ENCODE measurements at regions not wholly inside any gene's neighbourhood (a gene's known extent, or its start where the extent isn't known, plus 50 kb on each side); places are given as distances from the start of the nearest gene placed in this dataset.
"Not testable (repeated sequence)": the region's sequence is repeated elsewhere in the genome, so short reads cannot be mapped to it uniquely, and the experiment has no call there.

DNA sequence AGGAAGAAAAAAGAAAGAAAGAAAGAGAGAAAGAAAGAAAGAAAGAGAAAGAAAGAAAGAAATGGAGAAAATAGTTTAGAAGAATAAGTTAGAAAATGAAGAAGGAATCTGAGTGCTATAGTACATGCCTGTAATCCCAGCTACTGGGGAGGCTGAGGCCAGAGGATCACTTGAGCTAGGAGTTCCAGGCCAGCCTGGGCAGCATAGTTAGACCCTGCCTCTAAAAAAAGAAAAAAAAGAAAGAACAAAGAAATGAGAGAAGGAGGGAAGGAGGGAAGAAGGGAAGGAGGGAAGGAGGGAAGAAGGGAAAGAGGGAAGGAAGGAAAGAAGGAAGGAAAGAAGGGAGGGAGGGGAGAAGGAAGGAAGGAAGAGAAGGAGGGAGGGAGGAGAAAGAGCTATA is 1339.8 kb downstream of the OLFM4 start:
- intact Hi-C loops (cut with DNase I), result no loop called here
- no peak for DNase-seq (ENCODE audit: low spot score)

DNA sequence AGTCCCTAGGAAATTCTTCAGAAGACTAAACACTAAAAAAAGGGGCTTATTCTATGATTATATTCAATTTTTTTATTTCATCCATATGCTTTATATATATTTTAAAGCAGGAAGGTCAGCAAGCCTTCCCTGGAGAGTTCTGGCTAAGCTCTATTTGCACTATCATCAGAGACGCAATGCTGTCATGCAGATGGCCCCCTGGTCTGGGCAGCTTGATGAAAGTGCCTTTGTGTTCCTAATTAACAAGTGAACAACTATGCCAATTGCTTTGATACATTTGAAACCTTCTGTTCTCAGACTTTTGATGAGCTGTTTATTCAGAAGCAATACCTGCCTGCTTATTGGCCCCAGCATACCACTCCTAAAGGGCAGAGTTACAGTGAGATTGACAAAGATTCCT is 1344.6 kb downstream of the OLFM4 start:
- DNase-seq (ENCODE audit: low spot score), result no peak
- intact Hi-C loops (cut with DNase I), result no loop called here

DNA sequence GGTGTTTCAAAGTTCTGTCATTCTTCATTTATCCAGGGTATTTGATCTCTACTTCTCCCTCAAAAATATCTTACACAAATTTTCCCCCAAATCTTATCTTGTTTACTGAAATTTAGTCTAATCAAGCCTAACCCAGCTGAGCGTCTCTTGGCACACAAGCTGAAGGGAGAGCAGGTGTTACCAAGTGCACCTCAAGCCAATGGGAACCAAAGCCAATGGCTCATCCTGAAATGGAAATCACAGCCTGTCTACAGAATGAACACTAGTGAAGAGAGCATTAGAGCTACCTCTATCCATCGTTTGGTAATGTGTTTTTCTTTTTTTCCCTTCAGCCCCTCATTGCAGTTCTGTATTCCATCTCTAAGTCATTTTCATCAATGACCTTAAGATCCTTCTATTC is 1350.8 kb downstream of the OLFM4 start:
- no peak for DNase-seq (ENCODE audit: low spot score)
- intact Hi-C loops (cut with DNase I), result no loop called here

DNA sequence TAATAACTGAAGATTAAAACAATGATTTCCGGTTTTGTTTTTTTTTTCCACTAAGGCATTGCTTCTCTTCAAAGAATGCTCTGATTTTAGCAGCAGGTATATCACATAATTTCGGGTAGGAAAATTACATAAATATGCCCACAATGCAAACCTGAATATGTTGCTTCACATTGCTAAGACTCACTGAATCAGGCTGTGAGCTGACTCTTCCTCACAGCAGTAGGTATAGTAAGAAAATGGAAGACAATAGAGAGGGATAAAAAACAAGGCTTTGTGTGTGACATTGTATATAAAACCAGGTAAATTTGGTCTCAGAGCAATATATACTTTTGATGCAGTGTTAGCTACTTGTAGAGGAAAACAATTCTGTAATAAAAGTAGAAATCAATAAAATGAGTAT is 1355.0 kb downstream of the OLFM4 start:
- no peak for DNase-seq (ENCODE audit: low spot score)
- intact Hi-C loops (cut with DNase I), result no loop called here

DNA sequence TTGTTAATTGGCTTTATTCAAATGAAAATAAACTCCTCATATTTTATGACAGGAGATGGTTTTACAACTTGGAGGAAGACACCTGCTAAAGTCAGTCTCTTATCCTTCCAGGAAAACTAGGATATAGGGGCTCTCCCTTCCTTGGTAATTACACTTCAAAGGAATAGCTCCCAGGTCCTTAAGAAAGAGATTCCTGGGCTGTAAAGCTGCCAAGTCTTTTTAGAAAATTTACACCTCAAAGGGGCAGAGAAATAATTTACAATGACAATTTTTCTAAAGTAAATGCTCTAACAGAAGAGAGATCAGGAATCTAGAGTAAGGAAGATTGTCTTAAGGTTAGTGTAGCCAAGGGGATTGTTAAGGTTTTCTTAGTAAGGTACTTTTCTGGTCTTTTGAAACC is 1359.0 kb downstream of the OLFM4 start:
- intact Hi-C loops (cut with DNase I), result no loop called here
- no peak for DNase-seq (ENCODE audit: low spot score)

DNA sequence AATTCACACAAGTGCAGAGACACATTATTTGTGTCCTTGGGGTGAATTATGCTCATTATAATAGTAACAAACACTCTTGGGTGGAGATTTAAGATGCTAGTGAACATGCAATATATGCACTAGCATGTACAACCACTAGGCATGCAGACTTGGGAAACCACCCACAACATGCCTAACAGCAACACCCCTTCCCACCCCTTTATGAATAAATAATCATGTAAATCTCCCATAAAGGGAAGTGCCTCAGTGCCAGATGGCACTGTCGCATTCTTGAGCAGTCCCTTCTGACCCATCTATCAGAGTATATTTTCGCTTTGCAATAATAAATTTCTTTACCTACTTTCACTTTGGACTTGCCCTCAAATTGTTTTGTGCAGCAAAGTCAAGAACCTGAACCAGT is 1362.2 kb downstream of the OLFM4 start:
- intact Hi-C loops (cut with DNase I), result no loop called here
- no peak for DNase-seq (ENCODE audit: low spot score)

DNA sequence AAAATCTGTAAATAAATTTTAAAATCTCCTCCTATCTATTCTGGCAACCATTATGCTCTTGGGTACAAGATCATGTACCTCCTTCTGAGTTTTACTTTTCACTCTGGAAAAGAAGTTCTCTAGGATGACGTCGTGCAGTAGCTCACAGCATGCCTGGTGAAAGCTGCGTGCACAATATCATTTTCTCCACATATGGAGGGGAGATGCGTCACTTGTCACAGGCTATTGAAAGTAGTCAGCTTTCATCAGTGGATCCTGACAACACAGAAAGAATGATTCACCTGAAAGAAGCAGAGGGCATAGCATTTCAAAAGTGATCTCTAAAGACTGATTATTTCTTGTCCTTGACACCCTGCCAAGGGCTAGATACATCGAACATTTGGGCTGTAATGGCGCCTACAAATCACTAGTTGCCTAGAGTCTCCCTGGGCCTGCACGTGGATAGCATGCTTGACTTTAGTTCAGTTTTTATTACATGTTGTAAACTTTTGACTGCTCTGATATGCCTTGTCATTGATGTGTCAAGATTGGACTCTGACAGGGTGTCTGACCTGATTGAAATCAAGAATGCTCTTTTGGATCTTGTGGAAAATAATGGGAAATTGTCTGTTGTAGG is 1365.6 kb downstream of the OLFM4 start:
- intact Hi-C loops (cut with DNase I), result no loop called here
- DNase-seq (ENCODE audit: low spot score), result no peak

DNA sequence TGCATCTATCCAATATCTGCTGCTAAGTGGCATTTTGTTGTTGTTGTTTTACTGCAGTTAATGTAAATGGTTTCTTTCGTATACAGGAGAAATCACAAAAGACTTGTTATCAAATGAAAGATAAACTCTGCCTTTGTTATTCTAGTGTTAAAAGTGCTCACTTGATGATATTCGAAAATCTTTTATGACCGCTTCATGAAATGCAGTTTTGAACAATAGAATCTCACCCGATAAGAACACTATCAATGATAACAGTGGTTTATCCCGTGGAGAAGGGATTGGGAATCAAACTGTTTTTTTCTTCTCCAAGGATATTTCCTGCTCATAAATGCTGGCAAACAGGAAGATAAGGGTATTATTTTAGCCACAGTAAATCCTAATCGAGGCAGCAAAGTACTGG is 1366.3 kb downstream of the OLFM4 start:
- intact Hi-C loops (cut with DNase I), result loop anchor here in 1 of 2 donors (5.0 kb wide), 1 partner anchor 107 kb away; no protein-coding TSS in a partner anchor
- no peak for DNase-seq (ENCODE audit: low spot score)

DNA sequence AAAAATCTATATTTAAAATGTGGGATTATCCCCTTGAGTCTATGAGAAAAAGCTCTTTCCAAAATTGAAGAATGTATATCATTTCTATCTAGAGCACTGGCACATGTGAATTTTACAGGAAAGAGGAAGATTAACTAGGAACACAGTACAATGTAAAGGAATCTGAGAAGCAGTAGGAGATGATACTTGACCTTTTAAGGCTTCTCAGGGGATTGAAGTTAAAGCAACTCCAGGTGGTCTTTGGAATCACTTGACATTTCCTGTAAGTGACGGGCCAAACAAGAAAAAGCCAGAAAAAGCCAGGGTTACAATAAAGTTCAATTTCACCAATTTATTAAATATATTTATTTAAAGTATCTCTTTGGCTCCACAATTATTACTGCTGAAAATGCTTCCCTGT is 1373.9 kb downstream of the OLFM4 start:
- DNase-seq (ENCODE audit: low spot score), result no peak
- intact Hi-C loops (cut with DNase I), result no loop called here

DNA sequence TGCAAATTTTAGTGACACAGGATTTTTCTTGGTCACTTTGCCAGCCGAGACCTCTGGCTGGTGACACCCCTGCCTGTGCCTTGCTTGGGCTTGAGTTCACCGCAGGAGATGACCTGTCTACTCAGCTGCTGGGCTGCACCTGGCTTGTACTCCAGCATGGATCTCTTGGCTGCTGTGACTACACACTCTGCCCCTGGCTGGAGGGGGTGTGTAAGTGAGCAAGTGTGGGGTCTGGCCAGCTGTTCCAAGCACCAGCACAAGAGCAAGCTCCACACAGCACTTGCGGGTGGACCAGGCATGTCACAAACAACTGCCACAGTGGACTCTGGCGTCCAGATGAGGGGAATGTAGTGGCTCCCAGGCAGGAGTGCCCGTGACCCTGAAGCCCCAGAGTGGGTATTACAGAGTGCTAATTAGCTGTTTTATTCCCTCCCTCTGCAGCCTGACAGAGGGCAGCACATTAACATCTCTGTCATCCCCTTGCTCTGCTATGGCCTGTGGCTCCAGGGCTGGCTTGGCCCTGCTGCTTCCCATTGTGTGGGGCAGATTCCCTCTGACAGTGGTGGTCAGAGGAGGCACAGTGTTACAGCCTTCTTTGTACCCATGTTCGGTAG is 1387.2 kb downstream of the OLFM4 start:
- no peak for DNase-seq (ENCODE audit: low spot score)
- intact Hi-C loops (cut with DNase I), result no loop called here

DNA sequence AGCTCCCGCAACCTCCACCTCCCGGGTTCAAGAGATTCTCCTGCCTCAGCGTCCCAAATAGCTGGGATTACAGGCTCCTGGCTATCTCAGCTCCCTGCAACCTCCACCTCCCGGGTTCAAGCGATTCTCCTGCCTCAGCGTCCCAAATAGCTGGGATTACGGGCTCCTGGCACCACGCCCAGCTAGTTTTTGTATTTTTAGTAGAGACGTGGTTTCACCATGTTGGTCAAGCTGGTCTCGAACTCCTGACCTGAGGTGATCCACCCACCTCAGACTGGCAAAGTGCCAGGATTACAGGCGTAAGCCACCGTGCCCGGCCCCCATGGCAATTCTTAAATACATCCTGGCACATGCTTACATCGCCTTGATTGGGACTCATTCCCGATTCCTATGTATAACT is 1394.3 kb downstream of the OLFM4 start:
- intact Hi-C loops (cut with DNase I), result loop anchor here in 1 of 2 donors (5.0 kb wide), 1 partner anchor 666 kb away; no protein-coding TSS in a partner anchor
- DNase-seq (ENCODE audit: low spot score), result not testable (repeated sequence)

DNA sequence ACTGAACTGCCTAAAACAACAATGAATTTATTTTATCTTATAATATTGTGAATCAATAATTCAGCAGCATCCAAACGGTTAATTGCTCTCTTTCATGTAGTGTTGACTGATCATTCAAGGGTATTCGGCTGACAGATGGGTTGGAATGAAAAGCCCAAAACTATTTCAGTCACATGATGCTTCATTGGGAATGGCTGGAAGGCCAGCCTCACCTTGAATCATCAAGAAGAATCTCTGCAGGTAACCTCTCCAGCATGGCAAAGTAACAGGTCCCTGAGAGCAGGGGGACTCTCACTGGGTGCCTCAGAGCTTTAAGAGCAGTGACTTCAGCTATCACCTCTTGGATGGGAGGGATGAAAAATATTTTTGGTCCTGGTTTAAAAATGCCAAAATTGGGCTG is 1395.7 kb downstream of the OLFM4 start:
- no peak for DNase-seq (ENCODE audit: low spot score)
- intact Hi-C loops (cut with DNase I), result loop anchor here in 1 of 2 donors (5.0 kb wide), 1 partner anchor 667 kb away; no protein-coding TSS in a partner anchor

DNA sequence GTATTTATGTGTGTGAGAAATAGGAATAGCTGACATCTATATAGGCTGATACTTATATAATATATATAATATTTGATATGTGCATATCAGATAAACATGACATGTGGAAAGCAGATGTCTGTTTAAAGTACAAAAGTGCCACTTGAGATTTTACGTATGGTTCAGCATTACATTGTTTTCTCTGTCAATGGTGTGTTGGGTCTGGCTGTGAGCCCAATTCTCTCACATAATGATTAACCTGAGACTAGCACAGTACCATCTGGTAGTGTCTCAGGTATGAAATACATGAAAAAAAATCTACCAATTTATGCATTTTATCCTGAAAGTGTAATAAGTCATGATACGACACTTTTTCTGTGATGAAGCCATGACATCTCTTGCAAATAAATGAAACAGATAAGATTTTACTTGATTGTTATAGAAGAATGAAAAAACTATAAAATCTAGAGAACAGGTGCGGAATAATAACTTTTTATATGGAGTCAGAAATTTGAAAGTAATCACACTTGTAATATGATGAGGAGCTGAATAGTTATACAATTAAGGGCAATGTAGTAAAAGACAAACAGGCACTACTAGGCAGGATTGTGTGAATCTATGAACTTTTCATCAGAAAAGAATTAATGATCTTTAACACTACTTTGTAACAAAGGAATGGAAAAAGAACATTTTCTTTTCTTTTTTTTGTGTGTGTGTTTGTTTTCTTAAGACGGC is 1405.0 kb downstream of the OLFM4 start:
- no peak for DNase-seq (ENCODE audit: low spot score)
- intact Hi-C loops (cut with DNase I), result no loop called here

DNA sequence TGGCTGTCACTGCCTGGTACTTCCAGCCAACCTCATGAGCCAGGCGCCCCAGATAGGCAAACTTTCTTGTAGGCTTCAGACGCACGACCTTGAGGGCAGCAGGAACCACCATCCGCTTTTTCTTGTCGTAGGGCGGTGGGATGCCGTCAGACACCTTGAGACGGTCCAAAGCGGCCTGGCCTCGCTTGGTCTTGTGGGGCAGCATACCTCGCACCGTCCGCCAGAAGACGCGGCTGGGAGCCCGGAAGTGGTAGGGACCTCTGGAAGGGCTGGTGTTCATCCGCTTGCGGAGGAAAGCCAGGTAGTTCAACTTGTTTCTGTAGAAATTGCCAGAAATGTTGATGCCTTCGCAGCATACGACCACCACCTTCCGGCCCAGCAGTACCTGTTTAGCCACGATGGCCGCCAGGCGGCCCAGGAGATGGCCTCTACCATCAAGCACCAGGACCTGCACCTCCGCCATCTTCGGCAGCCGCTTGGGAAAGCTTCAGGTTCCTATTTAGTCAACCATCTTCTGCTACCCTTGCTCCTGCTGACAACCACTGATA is 1412.3 kb downstream of the OLFM4 start:
- intact Hi-C loops (cut with DNase I), result not testable (repeated sequence)

DNA sequence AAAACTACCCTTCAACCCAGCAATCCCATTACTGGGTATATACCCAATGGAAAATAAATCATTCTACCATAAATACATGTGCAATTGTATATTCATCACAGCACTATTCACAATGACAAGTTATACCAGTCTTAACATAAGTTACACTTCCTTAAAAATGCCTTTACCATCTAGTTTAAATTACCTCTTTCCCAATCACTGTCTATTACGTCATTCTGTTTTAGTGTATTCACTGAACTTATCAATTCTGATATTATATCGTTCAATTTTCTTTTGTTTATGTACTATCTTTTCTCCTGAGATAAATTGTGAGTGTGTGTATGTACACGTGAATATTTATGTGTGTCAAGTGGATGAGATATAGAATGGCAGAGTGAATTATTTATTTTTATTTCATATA is 1416.8 kb downstream of the OLFM4 start:
- no peak for DNase-seq (ENCODE audit: low spot score)
- intact Hi-C loops (cut with DNase I), result no loop called here

More for the DNA sequence above, 1412.3 kb downstream of the OLFM4 start:
- DNase-seq (ENCODE audit: low spot score), result not testable (repeated sequence)

DNA sequence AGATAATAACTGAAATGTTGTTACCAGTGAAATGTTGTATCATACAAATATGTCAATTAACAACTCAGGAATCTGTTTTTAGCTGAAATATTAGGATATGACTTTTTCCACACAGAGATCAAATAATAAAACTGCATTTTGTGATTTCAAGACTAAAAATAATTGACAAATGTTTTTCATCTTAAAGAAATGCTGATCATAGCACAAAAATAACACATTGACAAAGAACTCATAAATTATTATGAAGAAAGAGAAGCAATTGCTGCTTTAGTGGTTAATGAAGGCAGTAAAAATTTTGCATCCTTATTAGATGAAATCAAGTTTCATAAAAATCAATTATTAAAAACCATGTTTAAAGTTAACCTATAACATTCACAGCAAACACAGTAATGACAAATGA is 1417.3 kb downstream of the OLFM4 start:
- intact Hi-C loops (cut with DNase I), result no loop called here
- no peak for DNase-seq (ENCODE audit: low spot score)

DNA sequence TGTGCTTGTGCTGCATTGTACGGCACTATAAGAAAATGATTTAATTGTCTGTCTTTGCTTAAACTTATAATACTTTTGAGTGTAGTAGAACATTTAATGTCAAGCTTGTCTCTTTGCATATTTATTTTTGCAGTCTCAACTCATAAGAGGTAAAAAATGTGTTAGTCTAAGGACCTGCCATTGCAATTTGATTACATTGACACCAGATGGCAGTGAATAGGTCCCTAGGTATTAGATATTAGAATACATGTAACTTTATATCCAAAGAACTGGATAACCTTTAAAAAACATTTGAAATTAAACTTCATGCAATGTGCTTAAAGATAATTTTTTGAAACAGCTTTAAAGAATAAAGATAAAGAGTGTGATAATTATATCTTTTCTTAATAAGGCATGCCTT is 1421.3 kb downstream of the OLFM4 start:
- intact Hi-C loops (cut with DNase I), result no loop called here
- no peak for DNase-seq (ENCODE audit: low spot score)

DNA sequence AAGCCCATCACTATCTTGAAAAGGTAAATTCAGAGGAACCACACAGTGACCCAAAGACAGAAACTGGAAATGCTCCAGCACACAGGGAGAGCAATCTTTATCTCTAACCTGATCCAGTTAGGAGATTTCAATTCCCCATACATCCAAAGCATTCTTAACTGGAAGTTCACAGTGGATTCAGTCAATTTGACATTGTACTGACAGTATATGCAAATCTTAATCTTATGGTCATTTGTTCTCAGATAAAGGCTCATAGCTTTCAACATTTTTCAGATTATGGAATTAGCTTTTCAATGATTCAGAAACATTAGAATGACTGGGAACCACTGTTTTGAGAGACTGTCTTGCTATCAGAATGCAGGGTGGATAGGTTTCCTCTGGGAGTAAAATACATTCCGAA is 1455.6 kb downstream of the OLFM4 start:
- no peak for DNase-seq (ENCODE audit: low spot score)

DNA sequence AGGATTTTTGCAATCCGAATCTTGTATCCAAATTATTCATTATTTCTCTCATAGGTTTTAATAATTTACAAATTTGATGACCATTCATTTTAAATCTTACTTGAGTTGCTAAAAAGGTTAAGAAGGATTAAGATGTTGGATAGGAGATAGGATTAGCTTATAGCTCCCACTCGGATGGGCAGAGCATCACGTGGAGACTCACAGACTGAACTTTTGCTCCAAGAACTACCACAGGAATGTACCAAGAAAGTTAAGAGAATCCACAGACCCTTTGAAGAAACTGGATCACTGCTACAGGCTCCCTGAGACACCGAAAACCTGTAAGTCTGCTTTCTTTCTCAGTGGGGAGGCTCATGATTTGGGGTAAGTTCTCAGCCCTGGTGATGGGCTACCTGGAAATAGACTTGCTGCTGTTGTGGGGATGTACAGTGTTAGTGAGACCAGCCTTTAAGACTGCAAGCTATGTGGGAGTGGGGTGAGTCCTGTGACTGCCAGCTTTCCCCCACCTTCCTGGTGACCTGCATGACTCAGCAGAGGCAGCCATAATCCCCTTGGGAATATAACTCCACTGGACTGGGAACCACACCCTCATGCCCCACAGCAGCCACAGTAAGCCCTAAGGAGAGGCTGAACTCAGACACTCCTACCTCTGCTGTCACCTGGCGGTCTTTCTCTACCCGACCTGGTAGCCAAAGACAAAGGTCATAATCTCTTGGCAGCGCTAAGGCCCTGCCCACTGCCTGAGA is 1458.0 kb downstream of the OLFM4 start:
- no peak for DNase-seq (ENCODE audit: low spot score)

More for the DNA sequence above, 1455.6 kb downstream of the OLFM4 start:
- intact Hi-C loops (cut with DNase I), result no loop called here

DNA sequence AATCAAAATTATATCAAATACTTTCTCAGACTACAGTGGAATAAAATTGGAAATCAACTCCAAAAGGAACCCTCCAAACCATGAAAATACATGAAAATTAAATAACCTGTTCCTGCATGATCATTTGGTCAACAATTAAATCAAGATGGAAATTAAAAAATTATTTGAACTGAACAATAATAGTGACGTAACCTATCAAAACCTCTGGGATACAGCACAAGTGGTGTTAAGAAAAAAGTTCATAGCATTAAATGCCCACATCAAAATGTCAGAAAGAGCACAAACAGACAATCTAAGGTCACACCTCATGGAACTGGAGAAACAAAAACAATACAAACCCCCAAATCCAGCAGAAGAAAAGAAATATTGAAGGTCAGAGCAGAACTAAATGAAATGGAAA is 1460.7 kb downstream of the OLFM4 start:
- intact Hi-C loops (cut with DNase I), result no loop called here
- DNase-seq (ENCODE audit: low spot score), result no peak

More for the DNA sequence above, 1458.0 kb downstream of the OLFM4 start:
- intact Hi-C loops (cut with DNase I), result no loop called here

Measured in posterior vena cava (tissue), 2 donors.